MCF 10A (cell line): ENCODE measurements at regions not wholly inside any gene's neighbourhood (a gene's known extent, or its start where the extent isn't known, plus 50 kb on each side); places are given as distances from the start of the nearest gene placed in this dataset.
"Not testable (repeated sequence)": the region's sequence is repeated elsewhere in the genome, so short reads cannot be mapped to it uniquely, and the experiment has no call there.

Source experiments
- BruUV-seq: library from RNA; stranded (reverse); fragments of 400-500 nt; replicated peaks from 2 replicates; lab custom pipeline; 2021; lab: Mats Ljungman, UMichigan
- CTCF ChIA-PET: fragments of 300-600 bp; sonication (Branson Sonifier 250); formaldehyde crosslinking; extraction: SDS; loops from one replicate; lab custom pipeline; 2021; ENCODE audit warnings: antibody characterized with exemption, inconsistent platforms; lab: Yijun Ruan, JAX
- POLR2A ChIA-PET: fragments of 300-600, 350-650 bp; sonication (Branson Sonifier 250); formaldehyde crosslinking; extraction: SDS; loops from one replicate; lab custom pipeline; 2020; ENCODE audit warnings: antibody characterized with exemption, inconsistent platforms; lab: Yijun Ruan, JAX
- DNase-seq: peaks from one replicate; pipeline ENCODE4 v3.0.0-alpha.2; 2018; ENCODE audit not compliant: unreplicated experiment
- H3K27ac Mint-ChIP-seq: one replicate; pipeline ENCODE4 v1.8.0; 2022; ENCODE audit warnings: mild to moderate bottlenecking, low read depth, mixed read lengths; ENCODE audit not compliant: unreplicated experiment
- H3K27me3 Mint-ChIP-seq: one replicate; pipeline ENCODE4 v1.8.0; 2022; ENCODE audit warnings: mixed read lengths; ENCODE audit not compliant: insufficient read depth, unreplicated experiment
- H3K36me3 Mint-ChIP-seq: one replicate; pipeline ENCODE4 v1.8.0; 2022; ENCODE audit warnings: mild to moderate bottlenecking, moderate library complexity, mixed read lengths; ENCODE audit not compliant: insufficient read depth, unreplicated experiment
- H3K4me1 Mint-ChIP-seq: one replicate; pipeline ENCODE4 v1.8.0; 2022; ENCODE audit warnings: mixed read lengths; ENCODE audit not compliant: insufficient read depth, unreplicated experiment
- H3K4me3 Mint-ChIP-seq: one replicate; pipeline ENCODE4 v1.8.0; 2022; ENCODE audit warnings: mild to moderate bottlenecking, moderate library complexity, mixed read lengths; ENCODE audit not compliant: unreplicated experiment
- H3K9me3 Mint-ChIP-seq: one replicate; pipeline ENCODE4 v1.8.0; 2022; ENCODE audit warnings: mixed read lengths; ENCODE audit not compliant: unreplicated experiment
- intact Hi-C: fragments of 100-400 bp; cut with micrococcal nuclease; formaldehyde crosslinking; loops from 2 replicates; pipeline ENCODE4 v1.14.1; 2022
- TF ChIP-seq, protein P1 (sequence below): fragments of 200-600 bp; IDR thresholded peaks from one replicate; pipeline ENCODE4 v1.8.0; 2022; ENCODE audit warnings: antibody characterized with exemption, mild to moderate bottlenecking; ENCODE audit not compliant: unreplicated experiment

DNA sequence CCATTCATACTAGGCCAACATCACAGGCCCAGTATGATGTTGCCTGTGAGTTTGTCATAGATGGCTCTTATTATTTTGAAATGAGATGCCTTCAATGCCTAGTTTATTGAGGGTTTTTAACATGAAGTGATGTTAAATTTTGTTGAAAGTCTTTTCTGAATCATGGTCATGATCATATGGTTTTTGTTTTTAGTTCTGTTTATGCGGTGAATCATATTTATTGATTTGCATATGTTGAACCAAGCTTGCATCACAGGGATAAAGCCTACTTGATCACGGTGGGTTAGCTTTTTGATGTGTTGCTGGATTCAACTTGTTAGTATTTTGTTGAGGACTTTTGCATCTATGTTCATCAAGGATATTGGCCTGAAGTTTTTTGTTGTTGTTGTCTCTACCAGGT lies 195.8 kb upstream of the FN1 start:
- no peak for DNase-seq
- BruUV-seq: no TSS peak
- ChIA-PET POLR2A (interaction anchor here (1.0 kb wide), 1 partner anchor 134 kb away, joined by 3 read pairs; no protein-coding TSS in a partner anchor), CTCF (interaction anchor here (0.6 to 1.8 kb wide), 3 partner anchors 11 to 152 kb away, joined by 3 read pairs; no protein-coding TSS in a partner anchor)
- intact Hi-C loops: no loop called here
- Mint-ChIP-seq H3K4me1 (peaks cover 6% of the 10 kb centered on the region), H3K27me3 (no peaks in the 10 kb centered on the region), H3K27ac (no peak overlapping the region), H3K9me3 (peaks cover 42% of the 10 kb centered on the region), H3K4me3 (no peak overlapping the region), H3K36me3 (peaks cover 6% of the 10 kb centered on the region)
- TF ChIP-seq, protein P1, sequence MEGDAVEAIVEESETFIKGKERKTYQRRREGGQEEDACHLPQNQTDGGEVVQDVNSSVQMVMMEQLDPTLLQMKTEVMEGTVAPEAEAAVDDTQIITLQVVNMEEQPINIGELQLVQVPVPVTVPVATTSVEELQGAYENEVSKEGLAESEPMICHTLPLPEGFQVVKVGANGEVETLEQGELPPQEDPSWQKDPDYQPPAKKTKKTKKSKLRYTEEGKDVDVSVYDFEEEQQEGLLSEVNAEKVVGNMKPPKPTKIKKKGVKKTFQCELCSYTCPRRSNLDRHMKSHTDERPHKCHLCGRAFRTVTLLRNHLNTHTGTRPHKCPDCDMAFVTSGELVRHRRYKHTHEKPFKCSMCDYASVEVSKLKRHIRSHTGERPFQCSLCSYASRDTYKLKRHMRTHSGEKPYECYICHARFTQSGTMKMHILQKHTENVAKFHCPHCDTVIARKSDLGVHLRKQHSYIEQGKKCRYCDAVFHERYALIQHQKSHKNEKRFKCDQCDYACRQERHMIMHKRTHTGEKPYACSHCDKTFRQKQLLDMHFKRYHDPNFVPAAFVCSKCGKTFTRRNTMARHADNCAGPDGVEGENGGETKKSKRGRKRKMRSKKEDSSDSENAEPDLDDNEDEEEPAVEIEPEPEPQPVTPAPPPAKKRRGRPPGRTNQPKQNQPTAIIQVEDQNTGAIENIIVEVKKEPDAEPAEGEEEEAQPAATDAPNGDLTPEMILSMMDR: no peak

- CTCF ChIA-PET: interaction anchor here (0.6 kb wide), 1 partner anchor 336 kb away, joined by 3 read pairs; no protein-coding TSS in a partner anchor
- intact Hi-C loops, H3K4me1 Mint-ChIP-seq, BruUV-seq, H3K4me3 Mint-ChIP-seq, DNase-seq, H3K27me3 Mint-ChIP-seq, H3K27ac Mint-ChIP-seq, H3K36me3 Mint-ChIP-seq: not testable (repeated sequence)
- H3K9me3 Mint-ChIP-seq: peaks cover 37% of the 10 kb centered on the region
- POLR2A ChIA-PET: interaction anchor here (0.6 kb wide), 1 partner anchor 21 kb away, joined by 3 read pairs; no protein-coding TSS in a partner anchor
Observed at GRCh38 chr2:215630796-215631195, 194.9 kb upstream of the FN1 start.

GRCh38 chr2:215627771-215628170 lies 191.9 kb upstream of the FN1 start:
- Mint-ChIP-seq H3K9me3 (peaks cover 21% of the 10 kb centered on the region), H3K4me3 (no peak overlapping the region), H3K27me3 (no peaks in the 10 kb centered on the region), H3K27ac (no peak overlapping the region), H3K36me3 (no peaks in the 10 kb centered on the region), H3K4me1 (peaks cover 8% of the 10 kb centered on the region)
- DNase-seq: no peak
- no TSS peak for BruUV-seq
- ChIA-PET POLR2A (no interaction called here), CTCF (interaction anchor here (0.5 to 0.6 kb wide), 2 partner anchors 200 to 358 kb away, joined by 3 read pairs; no protein-coding TSS in a partner anchor)
- intact Hi-C loops: no loop called here
- TF ChIP-seq, protein P1: no peak

GRCh38 chr2:215626812-215627281 lies 191.0 kb upstream of the FN1 start:
- no peak overlapping the region for H3K27ac Mint-ChIP-seq

More at GRCh38 chr2:215626812-215627281, 191.0 kb upstream of the FN1 start:
- POLR2A ChIA-PET: no interaction called here
- no peaks in the 10 kb centered on the region for H3K27me3 Mint-ChIP-seq
- peaks cover 14% of the 10 kb centered on the region for H3K9me3 Mint-ChIP-seq
- intact Hi-C loops: no loop called here
- TF ChIP-seq, protein P1: no peak
- no peak for DNase-seq
- H3K36me3 Mint-ChIP-seq: no peaks in the 10 kb centered on the region
- H3K4me1 Mint-ChIP-seq: peaks cover 8% of the 10 kb centered on the region
- no TSS peak for BruUV-seq
- no peak overlapping the region for H3K4me3 Mint-ChIP-seq
- CTCF ChIA-PET: no interaction called here
